ENCODE measurements at regions not wholly inside any gene's neighbourhood (a gene's known extent, or its start where the extent isn't known, plus 50 kb on each side); places are given as distances from the start of the nearest gene placed in this dataset.

GRCh38 chr14:62126879-62127478, 364.8 kb downstream of the SNAPC1 start:
- TF ChIP-seq, protein P1, sequence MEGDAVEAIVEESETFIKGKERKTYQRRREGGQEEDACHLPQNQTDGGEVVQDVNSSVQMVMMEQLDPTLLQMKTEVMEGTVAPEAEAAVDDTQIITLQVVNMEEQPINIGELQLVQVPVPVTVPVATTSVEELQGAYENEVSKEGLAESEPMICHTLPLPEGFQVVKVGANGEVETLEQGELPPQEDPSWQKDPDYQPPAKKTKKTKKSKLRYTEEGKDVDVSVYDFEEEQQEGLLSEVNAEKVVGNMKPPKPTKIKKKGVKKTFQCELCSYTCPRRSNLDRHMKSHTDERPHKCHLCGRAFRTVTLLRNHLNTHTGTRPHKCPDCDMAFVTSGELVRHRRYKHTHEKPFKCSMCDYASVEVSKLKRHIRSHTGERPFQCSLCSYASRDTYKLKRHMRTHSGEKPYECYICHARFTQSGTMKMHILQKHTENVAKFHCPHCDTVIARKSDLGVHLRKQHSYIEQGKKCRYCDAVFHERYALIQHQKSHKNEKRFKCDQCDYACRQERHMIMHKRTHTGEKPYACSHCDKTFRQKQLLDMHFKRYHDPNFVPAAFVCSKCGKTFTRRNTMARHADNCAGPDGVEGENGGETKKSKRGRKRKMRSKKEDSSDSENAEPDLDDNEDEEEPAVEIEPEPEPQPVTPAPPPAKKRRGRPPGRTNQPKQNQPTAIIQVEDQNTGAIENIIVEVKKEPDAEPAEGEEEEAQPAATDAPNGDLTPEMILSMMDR (IDR thresholded peaks at IDR 0.05): peak; percentile 62 to 80 (median 76)
- no peak for TF ChIP-seq POLR2A (IDR thresholded peaks at IDR 0.05)
